Ishikawa (cell line): ENCODE measurements at regions not wholly inside any gene's neighbourhood (a gene's known extent, or its start where the extent isn't known, plus 50 kb on each side); places are given as distances from the start of the nearest gene placed in this dataset.

Experiments used
- CEBPB ChIP-seq: IDR thresholded peaks from 2 replicates; pipeline ENCODE4 v1.6.1; 2012
- CREB1 ChIP-seq: IDR thresholded peaks from 2 replicates; pipeline ENCODE4 v1.6.1; 2012; ENCODE audit warnings: low read depth
- EGR1 ChIP-seq: IDR thresholded peaks from 2 replicates; pipeline ENCODE4 v1.6.1; 2012
- EP300 ChIP-seq: IDR thresholded peaks from 2 replicates; pipeline ENCODE4 v1.6.1; 2012; ENCODE audit warnings: borderline replicate concordance
- FOXM1 ChIP-seq: IDR thresholded peaks from 2 replicates; pipeline ENCODE4 v1.6.1; 2012; ENCODE audit warnings: low read depth, borderline replicate concordance
- NFIC ChIP-seq: IDR thresholded peaks from 2 replicates; pipeline ENCODE4 v1.6.1; 2012
- RAD21 ChIP-seq: IDR thresholded peaks from 2 replicates; pipeline ENCODE4 v1.6.1; 2012; ENCODE audit warnings: low read depth
- TAF1 ChIP-seq: IDR thresholded peaks from 2 replicates; pipeline ENCODE4 v1.6.1; 2012; ENCODE audit warnings: low read depth, mild to moderate bottlenecking
- TCF12 ChIP-seq: IDR thresholded peaks from 2 replicates; pipeline ENCODE4 v1.6.1; 2012; ENCODE audit warnings: low read depth
- TEAD4 ChIP-seq: IDR thresholded peaks from 2 replicates; pipeline ENCODE4 v1.6.1; 2012
- YY1 ChIP-seq: IDR thresholded peaks from 2 replicates; pipeline ENCODE4 v1.6.1; 2012; ENCODE audit warnings: low read depth
- ZBTB7A ChIP-seq: IDR thresholded peaks from 2 replicates; pipeline ENCODE4 v1.6.1; 2012; ENCODE audit warnings: low read depth
- TF ChIP-seq, protein P1 (sequence below): IDR thresholded peaks from 2 replicates; pipeline ENCODE4 v1.6.1; 2012; ENCODE audit warnings: low read depth, mild to moderate bottlenecking

GRCh38 chr13:22427783-22428182, 753.0 kb upstream of the SGCG start:
- TF ChIP-seq YY1 = no peak
- no peak for TF ChIP-seq CEBPB
- no peak for TF ChIP-seq EP300
- no peak for TF ChIP-seq TCF12
- TF ChIP-seq EGR1 = no peak
- no peak for TF ChIP-seq CREB1
- TF ChIP-seq NFIC = no peak
- TF ChIP-seq TAF1 = no peak
- TF ChIP-seq, protein P1, sequence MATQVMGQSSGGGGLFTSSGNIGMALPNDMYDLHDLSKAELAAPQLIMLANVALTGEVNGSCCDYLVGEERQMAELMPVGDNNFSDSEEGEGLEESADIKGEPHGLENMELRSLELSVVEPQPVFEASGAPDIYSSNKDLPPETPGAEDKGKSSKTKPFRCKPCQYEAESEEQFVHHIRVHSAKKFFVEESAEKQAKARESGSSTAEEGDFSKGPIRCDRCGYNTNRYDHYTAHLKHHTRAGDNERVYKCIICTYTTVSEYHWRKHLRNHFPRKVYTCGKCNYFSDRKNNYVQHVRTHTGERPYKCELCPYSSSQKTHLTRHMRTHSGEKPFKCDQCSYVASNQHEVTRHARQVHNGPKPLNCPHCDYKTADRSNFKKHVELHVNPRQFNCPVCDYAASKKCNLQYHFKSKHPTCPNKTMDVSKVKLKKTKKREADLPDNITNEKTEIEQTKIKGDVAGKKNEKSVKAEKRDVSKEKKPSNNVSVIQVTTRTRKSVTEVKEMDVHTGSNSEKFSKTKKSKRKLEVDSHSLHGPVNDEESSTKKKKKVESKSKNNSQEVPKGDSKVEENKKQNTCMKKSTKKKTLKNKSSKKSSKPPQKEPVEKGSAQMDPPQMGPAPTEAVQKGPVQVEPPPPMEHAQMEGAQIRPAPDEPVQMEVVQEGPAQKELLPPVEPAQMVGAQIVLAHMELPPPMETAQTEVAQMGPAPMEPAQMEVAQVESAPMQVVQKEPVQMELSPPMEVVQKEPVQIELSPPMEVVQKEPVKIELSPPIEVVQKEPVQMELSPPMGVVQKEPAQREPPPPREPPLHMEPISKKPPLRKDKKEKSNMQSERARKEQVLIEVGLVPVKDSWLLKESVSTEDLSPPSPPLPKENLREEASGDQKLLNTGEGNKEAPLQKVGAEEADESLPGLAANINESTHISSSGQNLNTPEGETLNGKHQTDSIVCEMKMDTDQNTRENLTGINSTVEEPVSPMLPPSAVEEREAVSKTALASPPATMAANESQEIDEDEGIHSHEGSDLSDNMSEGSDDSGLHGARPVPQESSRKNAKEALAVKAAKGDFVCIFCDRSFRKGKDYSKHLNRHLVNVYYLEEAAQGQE = no peak
- TF ChIP-seq FOXM1 = no peak
- TF ChIP-seq TEAD4 = no peak
- TF ChIP-seq ZBTB7A = no peak
- TF ChIP-seq RAD21 = no peak
